Nephron progenitor cell (in vitro differentiated cells): ENCODE measurements at regions not wholly inside any gene's neighbourhood (a gene's known extent, or its start where the extent isn't known, plus 50 kb on each side); places are given as distances from the start of the nearest gene placed in this dataset.

Source experiments
- DNase-seq: peaks from one replicate; pipeline ENCODE4 v3.0.0; 2021
- H3K27ac Mint-ChIP-seq: 2 replicates; pipeline ENCODE4 v1.8.0; 2021; ENCODE audit warnings: mild to moderate bottlenecking, moderate library complexity, mixed read lengths
- H3K27me3 Mint-ChIP-seq: 2 replicates; pipeline ENCODE4 v1.8.0; 2021; ENCODE audit warnings: mild to moderate bottlenecking, low read depth, mixed read lengths; ENCODE audit not compliant: poor library complexity
- H3K36me3 Mint-ChIP-seq: 2 replicates; pipeline ENCODE4 v1.8.0; 2021; ENCODE audit warnings: low read depth, mixed read lengths
- H3K4me1 Mint-ChIP-seq: 2 replicates; pipeline ENCODE4 v1.8.0; 2021; ENCODE audit warnings: mixed read lengths
- H3K4me3 Mint-ChIP-seq: 2 replicates; pipeline ENCODE4 v1.8.0; 2021; ENCODE audit warnings: mild to moderate bottlenecking, moderate library complexity, mixed read lengths
- H3K9me3 Mint-ChIP-seq: 2 replicates; pipeline ENCODE4 v1.8.0; 2021; ENCODE audit warnings: mild to moderate bottlenecking, moderate library complexity, mixed read lengths
- TF ChIP-seq, protein P1 (sequence below): fragments of 200-600 bp; sonication (generic); IDR thresholded peaks from 2 replicates; pipeline ENCODE4 v1.5.0; 2021; ENCODE audit warnings: antibody characterized with exemption

DNA sequence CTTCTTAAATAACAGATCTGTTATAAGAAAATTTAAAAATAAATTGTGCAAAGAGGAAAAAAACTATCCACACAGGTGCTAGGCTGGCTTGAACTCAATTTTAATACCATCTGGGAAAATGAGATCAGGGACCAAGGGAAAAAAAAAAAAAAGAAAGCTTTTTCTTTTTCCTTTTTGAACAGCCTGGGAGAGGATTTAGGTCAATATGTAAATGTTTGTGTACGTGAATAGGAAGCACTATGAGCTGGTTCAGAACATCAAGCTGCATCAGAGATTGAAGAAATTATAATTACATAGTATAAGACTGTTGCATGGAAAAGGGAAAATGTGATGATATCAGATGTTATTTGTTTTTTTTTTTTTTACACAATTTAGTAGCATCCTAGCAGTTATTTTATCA, 548.0 kb downstream of the ARL4A start:
- no peak overlapping the region for H3K27ac Mint-ChIP-seq
- TF ChIP-seq, protein P1, sequence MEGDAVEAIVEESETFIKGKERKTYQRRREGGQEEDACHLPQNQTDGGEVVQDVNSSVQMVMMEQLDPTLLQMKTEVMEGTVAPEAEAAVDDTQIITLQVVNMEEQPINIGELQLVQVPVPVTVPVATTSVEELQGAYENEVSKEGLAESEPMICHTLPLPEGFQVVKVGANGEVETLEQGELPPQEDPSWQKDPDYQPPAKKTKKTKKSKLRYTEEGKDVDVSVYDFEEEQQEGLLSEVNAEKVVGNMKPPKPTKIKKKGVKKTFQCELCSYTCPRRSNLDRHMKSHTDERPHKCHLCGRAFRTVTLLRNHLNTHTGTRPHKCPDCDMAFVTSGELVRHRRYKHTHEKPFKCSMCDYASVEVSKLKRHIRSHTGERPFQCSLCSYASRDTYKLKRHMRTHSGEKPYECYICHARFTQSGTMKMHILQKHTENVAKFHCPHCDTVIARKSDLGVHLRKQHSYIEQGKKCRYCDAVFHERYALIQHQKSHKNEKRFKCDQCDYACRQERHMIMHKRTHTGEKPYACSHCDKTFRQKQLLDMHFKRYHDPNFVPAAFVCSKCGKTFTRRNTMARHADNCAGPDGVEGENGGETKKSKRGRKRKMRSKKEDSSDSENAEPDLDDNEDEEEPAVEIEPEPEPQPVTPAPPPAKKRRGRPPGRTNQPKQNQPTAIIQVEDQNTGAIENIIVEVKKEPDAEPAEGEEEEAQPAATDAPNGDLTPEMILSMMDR, result no peak

DNA sequence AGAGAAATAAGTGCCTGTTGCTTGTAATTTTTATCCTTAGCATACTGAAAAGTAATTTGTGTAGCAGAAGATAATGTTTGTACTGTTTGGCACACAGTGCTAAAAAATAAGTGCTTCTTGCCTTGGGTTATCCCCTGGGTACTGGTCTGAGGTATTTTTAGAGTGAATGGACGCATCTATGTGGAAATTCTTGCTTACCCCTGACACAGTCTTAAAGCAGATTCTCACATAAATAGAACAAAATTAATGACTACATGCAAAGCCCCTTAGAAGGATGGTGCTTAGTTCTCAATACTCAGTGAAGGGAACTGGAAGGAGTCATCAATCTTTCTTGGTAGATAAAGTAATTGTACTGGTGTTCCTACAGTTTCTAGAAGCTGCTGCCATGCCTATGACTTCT, 548.6 kb downstream of the ARL4A start:
- Mint-ChIP-seq H3K27ac (no peak overlapping the region), H3K27me3 (no peaks in the 10 kb centered on the region), H3K36me3 (no peaks in the 10 kb centered on the region), H3K4me1 (peaks cover 16% of the 10 kb centered on the region), H3K9me3 (no peaks in the 10 kb centered on the region), H3K4me3 (no peak overlapping the region)
- TF ChIP-seq, protein P1, result no peak
- DNase-seq, result no peak

More for the DNA sequence above, 548.0 kb downstream of the ARL4A start:
- no peaks in the 10 kb centered on the region for H3K36me3 Mint-ChIP-seq
- H3K9me3 Mint-ChIP-seq, result no peaks in the 10 kb centered on the region
- no peak overlapping the region for H3K4me3 Mint-ChIP-seq
- no peak for DNase-seq
- H3K4me1 Mint-ChIP-seq, result peaks cover 20% of the 10 kb centered on the region
- no peaks in the 10 kb centered on the region for H3K27me3 Mint-ChIP-seq

DNA sequence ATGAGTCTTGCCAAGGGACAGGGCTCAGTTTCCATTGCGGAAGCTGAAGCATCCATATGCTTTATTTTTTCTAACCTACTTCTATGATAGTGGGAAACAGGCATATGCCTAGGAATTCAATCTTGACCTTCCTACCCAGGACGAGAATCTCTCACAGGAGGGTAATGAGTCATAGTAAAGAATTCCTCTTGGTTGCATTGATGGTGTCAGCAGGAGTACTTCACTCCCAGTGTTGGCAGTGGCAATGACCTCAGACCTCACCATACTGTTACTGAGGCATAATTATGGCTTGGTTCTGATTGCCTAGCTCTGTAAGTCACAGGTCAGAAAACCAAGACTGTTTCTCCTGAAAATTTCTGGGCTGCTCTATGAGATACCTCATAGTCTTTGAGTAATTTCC, 552.9 kb downstream of the ARL4A start:
- H3K36me3 Mint-ChIP-seq, result no peaks in the 10 kb centered on the region
- H3K9me3 Mint-ChIP-seq, result no peaks in the 10 kb centered on the region
- H3K4me3 Mint-ChIP-seq, result no peak overlapping the region
- TF ChIP-seq, protein P1, result no peak
- H3K27me3 Mint-ChIP-seq, result peaks cover 6% of the 10 kb centered on the region
- peaks cover 8% of the 10 kb centered on the region for H3K4me1 Mint-ChIP-seq
- H3K27ac Mint-ChIP-seq, result no peak overlapping the region
- DNase-seq, result no peak

DNA sequence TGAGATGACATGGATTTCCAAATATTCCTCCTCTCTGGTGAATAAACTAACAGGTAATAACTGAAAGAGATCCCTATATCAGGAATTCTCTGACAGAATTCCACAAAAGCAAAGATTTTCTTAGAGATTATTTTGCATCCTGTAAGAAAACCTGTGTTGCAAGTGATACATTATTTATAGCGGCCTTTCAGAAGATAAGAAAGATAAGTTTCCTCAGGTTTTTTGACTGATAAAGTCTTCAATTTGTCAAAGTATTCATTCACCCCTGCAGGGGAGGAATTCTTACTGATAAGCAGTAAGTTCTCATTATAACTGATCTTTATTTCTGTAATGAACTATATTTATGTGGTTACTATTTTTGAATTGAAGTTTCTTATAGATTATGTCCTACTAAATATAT, 554.0 kb downstream of the ARL4A start:
- TF ChIP-seq, protein P1, result no peak
- no peak overlapping the region for H3K27ac Mint-ChIP-seq
- no peaks in the 10 kb centered on the region for H3K9me3 Mint-ChIP-seq
- no peak overlapping the region for H3K4me3 Mint-ChIP-seq
- no peaks in the 10 kb centered on the region for H3K36me3 Mint-ChIP-seq
- no peak for DNase-seq
- peaks cover 2% of the 10 kb centered on the region for H3K4me1 Mint-ChIP-seq
- peaks cover 6% of the 10 kb centered on the region for H3K27me3 Mint-ChIP-seq

DNA sequence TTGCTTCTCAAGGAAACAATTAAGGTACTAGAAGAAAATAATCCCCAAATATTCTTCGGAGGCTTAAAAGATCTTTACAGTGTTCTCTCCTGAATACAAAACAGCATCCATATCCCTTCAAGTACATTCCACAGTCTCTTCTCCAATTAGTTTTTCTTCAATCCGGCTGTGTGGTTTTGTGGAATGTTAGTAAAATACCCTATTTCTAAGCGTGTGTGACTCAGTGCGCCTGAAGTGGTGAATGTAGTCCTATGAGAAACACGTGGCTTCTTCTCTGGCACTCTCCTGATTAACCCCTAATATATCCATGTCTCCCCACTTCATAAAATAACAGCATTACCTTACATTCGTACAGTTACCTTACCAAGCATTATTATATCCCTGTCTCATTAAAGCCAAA, 570.2 kb downstream of the ARL4A start:
- no peaks in the 10 kb centered on the region for H3K36me3 Mint-ChIP-seq
- no peaks in the 10 kb centered on the region for H3K27me3 Mint-ChIP-seq
- no peak overlapping the region for H3K4me3 Mint-ChIP-seq
- no peaks in the 10 kb centered on the region for H3K9me3 Mint-ChIP-seq
- DNase-seq, result no peak
- H3K27ac Mint-ChIP-seq, result no peak overlapping the region
- no peaks in the 10 kb centered on the region for H3K4me1 Mint-ChIP-seq
- TF ChIP-seq, protein P1, result no peak

DNA sequence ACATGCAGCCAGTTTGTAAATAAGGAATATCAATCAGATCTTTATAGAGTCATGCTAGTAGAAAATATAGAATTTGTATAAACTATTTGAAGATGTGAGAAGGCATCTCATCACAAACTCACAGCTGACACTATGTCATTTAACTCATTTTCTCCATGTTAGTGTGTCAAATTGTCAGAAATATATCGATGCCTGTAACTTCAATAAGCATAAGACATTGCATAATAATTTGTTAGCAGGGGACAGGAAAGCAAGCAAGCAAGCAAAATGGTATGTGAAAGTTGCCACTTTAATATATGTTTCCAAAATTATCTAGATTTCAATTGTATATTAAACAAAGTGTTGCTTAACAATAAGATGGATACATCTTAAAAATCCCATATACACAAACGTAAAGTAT, 571.0 kb downstream of the ARL4A start:
- Mint-ChIP-seq H3K27me3 (no peaks in the 10 kb centered on the region), H3K4me3 (no peak overlapping the region), H3K4me1 (no peaks in the 10 kb centered on the region), H3K27ac (no peak overlapping the region), H3K36me3 (no peaks in the 10 kb centered on the region), H3K9me3 (no peaks in the 10 kb centered on the region)
- TF ChIP-seq, protein P1, result no peak
- DNase-seq, result no peak
